Gastrocnemius medialis (tissue), 4 donors: ENCODE measurements at regions not wholly inside any gene's neighbourhood (a gene's known extent, or its start where the extent isn't known, plus 50 kb on each side); places are given as distances from the start of the nearest gene placed in this dataset.

Source experiments
- ATAC-seq, 2 donors: fragments of 150-250 bp; one replicate each; pipeline ENCODE4 v1.9.1; 2016
- DNase-seq, 2 donors: peaks; one replicate each; pipeline ENCODE4 v3.0.0-alpha.2; 2019
- H3K27ac ChIP-seq, 4 donors: fragments of 200-600 bp; sonication (generic); 1 replicate in 1 of 4; 2 replicates in 3 of 4; pipeline ENCODE4 v1.5.1; 2016 to 2018; ENCODE audit warnings: mild to moderate bottlenecking in 2 of 4, moderate library complexity in 1 of 4
- H3K27me3 ChIP-seq, 3 donors: fragments of 200-600 bp; sonication (generic) in 2 of 3; 1 replicate in 1 of 3; 2 replicates in 2 of 3; pipeline versions ENCODE4 v1.5.1 to v1.6.0; 2016 to 2019; ENCODE audit warnings: mild to moderate bottlenecking in 1 of 3, moderate library complexity in 1 of 3
- H3K36me3 ChIP-seq, 2 donors: fragments of 200-600 bp; sonication (generic) in 1 of 2; one replicate each; pipeline ENCODE4 v1.5.1; 2017 to 2018
- H3K4me1 ChIP-seq, 2 donors: fragments of 200-600 bp; sonication (generic) in 1 of 2; one replicate each; pipeline ENCODE4 v1.5.1; 2016 to 2017; ENCODE audit warnings: mild to moderate bottlenecking in 2 of 2
- H3K4me3 ChIP-seq, 4 donors: fragments of 200-600 bp; sonication (generic) in 3 of 4; 1 replicate in 1 of 4; 2 replicates in 3 of 4; pipeline ENCODE4 v1.5.1; 2016 to 2019; ENCODE audit warnings: mild to moderate bottlenecking in 2 of 4
- H3K9me3 ChIP-seq, 3 donors: fragments of 200-600 bp; sonication (generic) in 2 of 3; 1 replicate in 1 of 3; 2 replicates in 2 of 3; pipeline ENCODE4 v1.5.1; 2016 to 2019
- CTCF ChIP-seq, 5 experiments: fragments of 450-650 bp in 3 of 5; fragments of 200-600 bp in 2 of 5; sonication (generic) in 2 of 5; IDR thresholded peaks in 4 of 5; conservative IDR thresholded peaks in 1 of 5; 1 replicate in 4 of 5; 2 replicates in 1 of 5; pipeline ENCODE4 v1.5.1; 2016 to 2019; ENCODE audit warnings: antibody characterized with exemption in 5 of 5, mild to moderate bottlenecking in 3 of 5, moderate library complexity in 3 of 5
- POLR2A ChIP-seq, 2 donors: fragments of 450-650 bp; IDR thresholded peaks; one replicate each; pipeline ENCODE4 v1.6.1; 2017; ENCODE audit warnings: antibody characterized with exemption in 2 of 2, mild to moderate bottlenecking in 2 of 2, moderate library complexity in 2 of 2
- in situ Hi-C, 4 donors: fragments of 200-750 bp; cut with MboI; loops; one replicate each; pipeline versions ENCODE4 v1.15.0 to v1.8.0; 2017; ENCODE audit warnings: low sequenced_read_pairs in 4 of 4
- intact Hi-C: fragments of 100-400 bp; cut with DNase I; formaldehyde crosslinking; loops from one replicate; pipeline ENCODE4 v1.15.1; 2023; ENCODE audit warnings: low total_unique reads

GRCh38 chr22:22803285-22803853 is 84.2 kb upstream of the IGLL5 start:
- in situ Hi-C loops: no loop called here

GRCh38 chr22:22810018-22810427 is 77.6 kb upstream of the IGLL5 start:
- in situ Hi-C loops: no loop called here
- no peak for DNase-seq

More at GRCh38 chr22:22803285-22803853, 84.2 kb upstream of the IGLL5 start:
- no peak overlapping the region for H3K4me3 ChIP-seq
- peaks cover 0 to 12% (median 0%) of the 10 kb centered on the region in 3 donors for H3K27me3 ChIP-seq
- intact Hi-C loops: no loop called here
- H3K36me3 ChIP-seq: no peaks in the 10 kb centered on the region
- H3K9me3 ChIP-seq: no peaks in the 10 kb centered on the region
- no peaks in the 10 kb centered on the region for H3K4me1 ChIP-seq
- DNase-seq (no peak), ATAC-seq (no peak)
- no peak for TF ChIP-seq CTCF (IDR thresholded peaks at IDR 0.05 in 4 of 5, conservative IDR thresholded peaks at IDR 0.05 in 1 of 5)
- TF ChIP-seq POLR2A (IDR thresholded peaks at IDR 0.05): no peak
- no peak overlapping the region for H3K27ac ChIP-seq

GRCh38 chr22:22810471-22810870 is 77.1 kb upstream of the IGLL5 start:
- intact Hi-C loops (loop anchor here (10.0 kb wide), 1 partner anchor 74 kb away; the partner anchor contains the start of gene IGLL5), in situ Hi-C loops (no loop called here)
- ATAC-seq (no peak), DNase-seq (no peak)
- H3K27ac ChIP-seq: no peak overlapping the region
- H3K4me1 ChIP-seq: no peaks in the 10 kb centered on the region
- no peaks in the 10 kb centered on the region for H3K36me3 ChIP-seq
- no peak overlapping the region for H3K4me3 ChIP-seq
- peaks cover 0 to 6% (median 0%) of the 10 kb centered on the region in 3 donors for H3K27me3 ChIP-seq
- H3K9me3 ChIP-seq: no peaks in the 10 kb centered on the region
- TF ChIP-seq CTCF (IDR thresholded peaks at IDR 0.05 in 4 of 5, conservative IDR thresholded peaks at IDR 0.05 in 1 of 5) (no peak), POLR2A (IDR thresholded peaks at IDR 0.05) (no peak)

More at GRCh38 chr22:22810018-22810427, 77.6 kb upstream of the IGLL5 start:
- no peak for ATAC-seq
- H3K36me3 ChIP-seq: no peaks in the 10 kb centered on the region
- H3K4me3 ChIP-seq: no peak overlapping the region
- intact Hi-C loops: loop anchor here (10.0 kb wide), 1 partner anchor 75 kb away; the partner anchor contains the start of gene IGLL5
- no peaks in the 10 kb centered on the region for H3K4me1 ChIP-seq
- H3K27ac ChIP-seq: no peak overlapping the region
- peaks cover 0 to 6% (median 0%) of the 10 kb centered on the region in 3 donors for H3K27me3 ChIP-seq
- peak in 3 of 5 experiments; percentile 24 to 46 (median 24) for TF ChIP-seq CTCF (IDR thresholded peaks at IDR 0.05 in 4 of 5, conservative IDR thresholded peaks at IDR 0.05 in 1 of 5)
- TF ChIP-seq POLR2A (IDR thresholded peaks at IDR 0.05): no peak
- H3K9me3 ChIP-seq: no peaks in the 10 kb centered on the region

- H3K4me3 ChIP-seq: no peak overlapping the region
- H3K27me3 ChIP-seq: no peaks in the 10 kb centered on the region
- DNase-seq (no peak), ATAC-seq (no peak)
- H3K36me3 ChIP-seq: no peaks in the 10 kb centered on the region
- H3K9me3 ChIP-seq: no peaks in the 10 kb centered on the region
- TF ChIP-seq POLR2A (IDR thresholded peaks at IDR 0.05) (no peak), CTCF (IDR thresholded peaks at IDR 0.05 in 4 of 5, conservative IDR thresholded peaks at IDR 0.05 in 1 of 5) (no peak)
- no peaks in the 10 kb centered on the region for H3K4me1 ChIP-seq
- in situ Hi-C loops (no loop called here), intact Hi-C loops (loop anchor here (10.0 kb wide), 1 partner anchor 73 kb away; the partner anchor contains the start of gene IGLL5)
- H3K27ac ChIP-seq: no peak overlapping the region
Measured at GRCh38 chr22:22811016-22812009, 76.3 kb upstream of the IGLL5 start.
